ENCODE measurements at regions not wholly inside any gene's neighbourhood (a gene's known extent, or its start where the extent isn't known, plus 50 kb on each side); places are given as distances from the start of the nearest gene placed in this dataset.
A peak's percentile ranks its signal among the peaks of the same experiment; 100 is the strongest.
"Not testable (repeated sequence)": the region's sequence is repeated elsewhere in the genome, so short reads cannot be mapped to it uniquely, and the experiment has no call there.

- not testable (repeated sequence) for H3K4me3 ChIP-seq; H3K4me1 ChIP-seq (ENCODE audit: low read depth); H3K27me3 ChIP-seq; H3K9me3 ChIP-seq (ENCODE audit: low read depth); H3K27ac ChIP-seq; H3K36me3 ChIP-seq
- DNase-seq (ENCODE audit: low read depth in 1 of 2, low spot score in 1 of 2) = peak in 1 of 2 donors; percentile 82
These were observed 949.4 kb upstream of the ADAMTS5 start for GRCh38 chr21:27916326-27916725.

GRCh38 chr21:27912133-27912532, 945.2 kb upstream of the ADAMTS5 start:
- not testable (repeated sequence) for H3K27me3 ChIP-seq; H3K27ac ChIP-seq; H3K9me3 ChIP-seq (ENCODE audit: low read depth); H3K36me3 ChIP-seq; H3K4me1 ChIP-seq (ENCODE audit: low read depth); H3K4me3 ChIP-seq
- peak in 1 of 2 donors; percentile 4 for DNase-seq (ENCODE audit: low read depth in 1 of 2, low spot score in 1 of 2)

DNA sequence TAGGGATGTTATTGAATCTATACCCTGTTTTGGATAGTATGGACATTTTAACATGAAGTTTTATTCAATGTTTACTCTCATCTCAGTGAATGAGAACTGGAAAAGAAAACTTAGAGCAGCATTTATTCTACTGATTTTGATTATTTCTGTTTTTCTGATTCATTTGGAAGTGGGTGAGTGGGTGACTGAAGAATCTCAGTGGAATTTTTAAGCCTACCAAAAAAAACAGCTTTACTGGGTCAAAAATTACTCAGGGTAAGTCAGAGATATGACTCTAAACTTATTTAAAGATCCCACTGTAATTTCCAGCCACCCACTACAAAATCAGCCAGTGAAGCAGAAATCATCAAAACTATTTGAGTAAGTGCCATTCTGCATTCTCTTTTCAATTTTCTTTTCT, 942.6 kb upstream of the ADAMTS5 start:
- not testable (repeated sequence) for H3K27me3 ChIP-seq; H3K27ac ChIP-seq; H3K4me3 ChIP-seq; H3K4me1 ChIP-seq (ENCODE audit: low read depth); H3K36me3 ChIP-seq; H3K9me3 ChIP-seq (ENCODE audit: low read depth)
- DNase-seq (ENCODE audit: low read depth in 1 of 2, low spot score in 1 of 2) = peak in 1 of 2 donors; percentile 5

DNA sequence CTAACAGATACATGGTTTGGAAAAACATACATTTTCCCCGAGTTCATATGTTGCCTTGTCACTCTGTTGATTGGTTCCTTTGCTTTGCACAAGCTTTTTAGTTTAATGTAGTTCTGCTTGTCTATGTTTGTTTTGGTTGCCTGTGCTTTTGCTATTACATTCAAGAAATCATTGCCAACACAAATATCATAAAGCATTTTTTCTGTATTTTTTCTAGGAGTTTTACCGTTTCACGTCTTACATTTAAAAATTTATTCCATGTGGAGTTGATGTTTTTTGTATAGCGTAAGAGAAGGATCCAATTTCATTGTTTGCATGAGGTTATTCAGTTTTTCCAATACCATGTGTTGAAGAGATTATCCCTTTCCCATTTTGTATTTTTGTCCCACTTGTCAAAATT, 941.9 kb upstream of the ADAMTS5 start:
- not testable (repeated sequence) for H3K36me3 ChIP-seq; H3K27me3 ChIP-seq; H3K4me1 ChIP-seq (ENCODE audit: low read depth); H3K9me3 ChIP-seq (ENCODE audit: low read depth); H3K4me3 ChIP-seq; DNase-seq (ENCODE audit: low read depth in 1 of 2, low spot score in 1 of 2); H3K27ac ChIP-seq

DNA sequence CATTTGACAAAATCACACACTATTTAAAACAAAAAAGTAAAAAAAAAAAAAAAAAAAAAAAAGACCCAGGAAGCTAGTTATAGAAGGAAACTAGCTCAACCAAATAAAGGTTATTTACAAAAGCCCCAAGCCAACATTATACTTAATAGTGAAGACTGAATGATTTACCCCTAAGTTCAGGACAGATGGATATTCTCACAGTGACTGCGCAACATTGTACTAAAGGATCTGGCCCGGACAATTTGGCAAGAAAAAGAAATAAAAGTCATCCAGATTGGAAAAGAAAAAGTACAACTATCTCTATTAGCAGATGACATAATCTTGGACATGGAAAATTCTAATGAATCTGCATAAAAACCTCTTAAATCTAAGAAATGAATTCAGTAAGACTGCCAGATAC, 936.0 kb upstream of the ADAMTS5 start:
- not testable (repeated sequence) for H3K4me3 ChIP-seq; H3K36me3 ChIP-seq; H3K4me1 ChIP-seq (ENCODE audit: low read depth); H3K27me3 ChIP-seq; H3K9me3 ChIP-seq (ENCODE audit: low read depth); H3K27ac ChIP-seq
- peak in 1 of 2 donors; percentile 70 for DNase-seq (ENCODE audit: low read depth in 1 of 2, low spot score in 1 of 2)

GRCh38 chr21:27893619-27894018, 926.7 kb upstream of the ADAMTS5 start:
- H3K9me3 ChIP-seq (ENCODE audit: low read depth); H3K27me3 ChIP-seq; DNase-seq (ENCODE audit: low read depth in 1 of 2, low spot score in 1 of 2); H3K4me3 ChIP-seq; H3K36me3 ChIP-seq; H3K27ac ChIP-seq; H3K4me1 ChIP-seq (ENCODE audit: low read depth): not testable (repeated sequence)

DNA sequence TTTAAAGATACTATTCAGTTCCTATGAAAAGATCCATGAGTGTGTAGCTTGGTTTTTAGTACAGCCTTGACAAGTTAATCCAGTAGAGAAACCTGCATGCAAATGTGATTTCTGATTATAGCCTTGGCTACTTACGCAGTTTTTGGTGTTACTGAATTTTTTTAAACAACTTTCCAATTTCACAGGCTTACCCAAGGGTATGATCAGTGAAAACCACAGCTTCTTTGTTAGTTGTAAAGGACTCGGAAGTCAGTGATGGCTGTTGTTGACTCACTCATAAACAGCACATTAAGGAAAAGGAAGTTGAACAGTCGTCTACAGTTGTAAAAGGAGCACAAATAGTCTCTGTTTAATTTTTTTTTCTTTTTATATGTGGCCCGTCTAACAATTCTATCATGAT, 924.6 kb upstream of the ADAMTS5 start:
- not testable (repeated sequence) for H3K27ac ChIP-seq; H3K27me3 ChIP-seq; H3K4me3 ChIP-seq; H3K36me3 ChIP-seq; H3K9me3 ChIP-seq (ENCODE audit: low read depth); H3K4me1 ChIP-seq (ENCODE audit: low read depth)
- DNase-seq (ENCODE audit: low read depth in 1 of 2, low spot score in 1 of 2) = peak in 1 of 2 donors; percentile 10

DNA sequence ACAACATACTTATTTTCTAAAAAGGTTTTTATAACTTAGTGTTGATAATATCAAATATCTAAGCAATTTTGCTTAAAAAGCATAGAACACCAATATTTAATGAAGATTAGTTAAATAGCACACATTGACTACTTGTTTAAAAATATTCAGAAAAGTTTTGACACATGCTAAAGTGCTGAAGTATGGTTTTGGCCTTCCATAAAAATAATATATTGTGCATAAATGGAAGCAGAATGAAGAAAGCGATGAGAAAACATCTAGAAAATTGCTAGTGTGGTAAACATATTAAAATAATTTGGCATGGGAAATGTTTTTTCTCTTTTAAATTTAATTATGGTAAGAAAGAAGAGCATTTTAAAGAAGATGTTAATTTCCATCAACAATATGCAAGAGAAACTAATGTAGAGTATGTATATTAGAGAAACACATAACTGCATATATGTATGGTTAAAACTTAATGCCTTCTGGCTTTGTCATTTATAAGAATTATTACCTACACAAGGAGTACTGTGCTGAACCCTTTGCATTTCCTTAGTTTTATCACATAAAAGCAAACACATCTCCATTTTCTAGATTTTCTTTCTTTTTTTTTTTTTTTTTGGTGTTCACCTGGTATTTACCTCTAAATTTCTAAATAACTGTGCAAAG, 921.0 kb upstream of the ADAMTS5 start:
- not testable (repeated sequence) for H3K36me3 ChIP-seq; H3K27me3 ChIP-seq; H3K4me1 ChIP-seq (ENCODE audit: low read depth); H3K27ac ChIP-seq; DNase-seq (ENCODE audit: low read depth in 1 of 2, low spot score in 1 of 2); H3K4me3 ChIP-seq; H3K9me3 ChIP-seq (ENCODE audit: low read depth)

GRCh38 chr21:27885296-27885711, 918.4 kb upstream of the ADAMTS5 start:
- no peaks in the 10 kb centered on the region for H3K9me3 ChIP-seq (ENCODE audit: low read depth)

GRCh38 chr21:27881331-27881730, 914.4 kb upstream of the ADAMTS5 start:
- peak in 1 of 2 donors; percentile 85 for DNase-seq (ENCODE audit: low read depth in 1 of 2, low spot score in 1 of 2)
- H3K4me1 ChIP-seq (ENCODE audit: low read depth); H3K36me3 ChIP-seq; H3K4me3 ChIP-seq; H3K27ac ChIP-seq; H3K9me3 ChIP-seq (ENCODE audit: low read depth); H3K27me3 ChIP-seq: not testable (repeated sequence)

More at GRCh38 chr21:27885296-27885711, 918.4 kb upstream of the ADAMTS5 start:
- H3K36me3 ChIP-seq = no peaks in the 10 kb centered on the region
- no peak overlapping the region for H3K4me3 ChIP-seq
- no peak overlapping the region for H3K27ac ChIP-seq
- no peaks in the 10 kb centered on the region for H3K27me3 ChIP-seq
- DNase-seq (ENCODE audit: low read depth in 1 of 2, low spot score in 1 of 2) = no peak
- no peaks in the 10 kb centered on the region for H3K4me1 ChIP-seq (ENCODE audit: low read depth)
- TF ChIP-seq, protein P1, sequence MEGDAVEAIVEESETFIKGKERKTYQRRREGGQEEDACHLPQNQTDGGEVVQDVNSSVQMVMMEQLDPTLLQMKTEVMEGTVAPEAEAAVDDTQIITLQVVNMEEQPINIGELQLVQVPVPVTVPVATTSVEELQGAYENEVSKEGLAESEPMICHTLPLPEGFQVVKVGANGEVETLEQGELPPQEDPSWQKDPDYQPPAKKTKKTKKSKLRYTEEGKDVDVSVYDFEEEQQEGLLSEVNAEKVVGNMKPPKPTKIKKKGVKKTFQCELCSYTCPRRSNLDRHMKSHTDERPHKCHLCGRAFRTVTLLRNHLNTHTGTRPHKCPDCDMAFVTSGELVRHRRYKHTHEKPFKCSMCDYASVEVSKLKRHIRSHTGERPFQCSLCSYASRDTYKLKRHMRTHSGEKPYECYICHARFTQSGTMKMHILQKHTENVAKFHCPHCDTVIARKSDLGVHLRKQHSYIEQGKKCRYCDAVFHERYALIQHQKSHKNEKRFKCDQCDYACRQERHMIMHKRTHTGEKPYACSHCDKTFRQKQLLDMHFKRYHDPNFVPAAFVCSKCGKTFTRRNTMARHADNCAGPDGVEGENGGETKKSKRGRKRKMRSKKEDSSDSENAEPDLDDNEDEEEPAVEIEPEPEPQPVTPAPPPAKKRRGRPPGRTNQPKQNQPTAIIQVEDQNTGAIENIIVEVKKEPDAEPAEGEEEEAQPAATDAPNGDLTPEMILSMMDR (IDR thresholded peaks at IDR 0.05; ENCODE audit: low read depth, low read length) = no peak

DNA sequence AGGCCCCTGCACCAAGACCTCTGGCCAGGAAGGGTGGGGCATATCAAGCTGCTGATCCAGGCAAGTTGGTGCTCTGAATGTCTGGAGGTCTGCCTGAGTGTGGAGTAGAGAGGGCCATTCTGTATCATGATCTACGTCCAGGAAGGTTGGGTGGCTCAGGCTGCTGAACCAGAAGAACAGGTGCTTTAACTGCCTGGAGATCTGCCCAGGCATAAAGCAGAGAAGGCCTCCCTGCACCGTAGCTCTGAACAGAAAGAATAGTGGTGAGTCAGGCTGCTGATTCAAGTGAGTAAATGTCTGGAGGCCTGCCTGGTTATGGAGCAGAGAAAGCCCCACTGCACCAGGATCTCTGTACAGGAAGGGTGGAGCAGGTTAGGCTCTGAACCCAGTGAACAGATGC, 905.5 kb upstream of the ADAMTS5 start:
- DNase-seq (ENCODE audit: low read depth in 1 of 2, low spot score in 1 of 2); H3K4me1 ChIP-seq (ENCODE audit: low read depth); H3K27me3 ChIP-seq; H3K36me3 ChIP-seq; H3K27ac ChIP-seq; H3K4me3 ChIP-seq; H3K9me3 ChIP-seq (ENCODE audit: low read depth): not testable (repeated sequence)

- not testable (repeated sequence) for H3K9me3 ChIP-seq (ENCODE audit: low read depth); H3K27ac ChIP-seq; H3K36me3 ChIP-seq; H3K4me1 ChIP-seq (ENCODE audit: low read depth); H3K4me3 ChIP-seq; H3K27me3 ChIP-seq; DNase-seq (ENCODE audit: low read depth in 1 of 2, low spot score in 1 of 2)
These were observed 903.9 kb upstream of the ADAMTS5 start for GRCh38 chr21:27870755-27871154.

- not testable (repeated sequence) for H3K4me1 ChIP-seq (ENCODE audit: low read depth); H3K36me3 ChIP-seq; H3K27me3 ChIP-seq; H3K27ac ChIP-seq; H3K4me3 ChIP-seq; H3K9me3 ChIP-seq (ENCODE audit: low read depth)
- DNase-seq (ENCODE audit: low read depth in 1 of 2, low spot score in 1 of 2) = peak in 1 of 2 donors; percentile 76
These were observed 893.5 kb upstream of the ADAMTS5 start for GRCh38 chr21:27860314-27860955.
